ENCODE measurements at regions not wholly inside any gene's neighbourhood (a gene's known extent, or its start where the extent isn't known, plus 50 kb on each side); places are given as distances from the start of the nearest gene placed in this dataset.

- H3K9me3 ChIP-seq (ENCODE audit: control insufficient read depth in 1 of 2, insufficient read depth in 1 of 2, low read depth in 1 of 2, low read length in 2 of 2), result no peaks in the 10 kb centered on the region
- ChIA-PET RAD21 (ENCODE audit: low non-redundant PET in 1 of 2, low total read pairs in 2 of 2, uncharacterized antibody in 2 of 2, unreplicated experiment in 2 of 2) (no interaction called here), POLR2A (no interaction called here), CTCF (no interaction called here)
- H3K9me2 ChIP-seq (ENCODE audit: insufficient read depth), result no peaks in the 10 kb centered on the region
- no peak overlapping the region for H3K9ac ChIP-seq (ENCODE audit: low read length)
- intact Hi-C loops (cut with micrococcal nuclease), result no loop called here
- H3K4me2 ChIP-seq (ENCODE audit: low read length), result no peak overlapping the region
- no peaks in the 10 kb centered on the region; a peak in 1 of 4 replicates for H3K4me1 ChIP-seq (ENCODE audit: control insufficient read depth in 1 of 2, insufficient read depth in 2 of 2, low read length in 2 of 2)
- no peaks in the 10 kb centered on the region for H3K27me3 ChIP-seq (ENCODE audit: insufficient read depth, low read length)
- no TSS peak for BruUV-seq (replicated peaks)
- H4K20me1 ChIP-seq (ENCODE audit: insufficient read depth), result no peaks in the 10 kb centered on the region
- no peaks in the 10 kb centered on the region for H3K36me3 ChIP-seq (ENCODE audit: control insufficient read depth in 1 of 2, insufficient read depth in 2 of 2, low read length in 2 of 2)
- H2AFZ ChIP-seq (ENCODE audit: low read depth, low read length, poor library complexity, severe bottlenecking), result no peak overlapping the region
- DNase-seq (ENCODE audit: low read depth, low spot score) (no peak), ATAC-seq (no peak)
- no peak overlapping the region for H3K4me3 ChIP-seq (replicated peaks in 1 of 2; ENCODE audit: low read depth in 1 of 2, low read length in 2 of 2)
- H3K79me2 ChIP-seq (ENCODE audit: insufficient read depth, low read length), result no peaks in the 10 kb centered on the region
- TF ChIP-seq RAD21 (IDR thresholded peaks at IDR 0.05; ENCODE audit: low read depth), result no peak
- TF ChIP-seq REST (IDR thresholded peaks at IDR 0.05; ENCODE audit: low read depth), result no peak
- no peak for TF ChIP-seq EZH2 (IDR thresholded peaks at IDR 0.05)
- no peak for TF ChIP-seq JUND (IDR thresholded peaks at IDR 0.05)
- TF ChIP-seq FOSL1 (IDR thresholded peaks at IDR 0.05; ENCODE audit: low read depth), result no peak
- no peak for TF ChIP-seq ZNF274 (IDR thresholded peaks at IDR 0.05; ENCODE audit: low read depth, low read length)
- no peak for TF ChIP-seq YY1 (IDR thresholded peaks at IDR 0.05; ENCODE audit: extremely low read depth, insufficient replicate concordance, low read depth, low read length)
- no peak for TF ChIP-seq POLR2AphosphoS5 (IDR thresholded peaks at IDR 0.05; ENCODE audit: low read depth, low read length)
- TF ChIP-seq SIN3A (IDR thresholded peaks at IDR 0.05; ENCODE audit: low read depth), result no peak
- no peak for TF ChIP-seq ELF1 (IDR thresholded peaks at IDR 0.05; ENCODE audit: borderline replicate concordance, low read depth)
- no peak for TF ChIP-seq MAX (IDR thresholded peaks at IDR 0.05)
- no peak for TF ChIP-seq CBX3 (IDR thresholded peaks at IDR 0.05; ENCODE audit: low read depth)
- TF ChIP-seq ZFX (IDR thresholded peaks at IDR 0.05), result no peak
- H3K27ac ChIP-seq (ENCODE audit: low read depth, low read length), result no peak overlapping the region
Observed at GRCh38 chr1:195731385-195731784, 876.9 kb downstream of the KCNT2 start.

Measured in HCT116 (cell line).